WTC11 (cell line): ENCODE measurements at regions not wholly inside any gene's neighbourhood (a gene's known extent, or its start where the extent isn't known, plus 50 kb on each side); places are given as distances from the start of the nearest gene placed in this dataset.

ENCODE experiments used
- ATAC-seq: fragments of 200-7000 bp; cut with Tn5 transposase; 2 replicates; pipeline ENCODE4 v1.10.0; 2021; ENCODE audit warnings: mild to moderate bottlenecking, moderate library complexity
- CTCF ChIA-PET: fragments of 300-600 bp; sonication (Branson Sonifier 250); formaldehyde crosslinking; loops from one replicate; lab custom pipeline; 2021; ENCODE audit warnings: antibody characterized with exemption; lab: Charles Lee
- POLR2A ChIA-PET: fragments of 350-600 bp; sonication (Branson Sonifier 250); formaldehyde crosslinking; loops from one replicate; lab custom pipeline; 2021; ENCODE audit warnings: antibody characterized with exemption; lab: Charles Lee
- DNase-seq: peaks from one replicate; pipeline ENCODE4 v3.0.0; 2021; ENCODE audit warnings: low spot score
- H3K27ac Mint-ChIP-seq: 2 replicates; pipeline ENCODE4 v1.8.0; 2021; ENCODE audit warnings: mixed read lengths
- H3K27me3 Mint-ChIP-seq: 2 replicates; pipeline ENCODE4 v1.8.0; 2021; ENCODE audit warnings: low read depth, mild to moderate bottlenecking, moderate library complexity, mixed read lengths
- H3K36me3 Mint-ChIP-seq: 2 replicates; pipeline ENCODE4 v1.8.0; 2021; ENCODE audit warnings: mixed read lengths
- H3K4me1 Mint-ChIP-seq: 2 replicates; pipeline ENCODE4 v1.8.0; 2022; ENCODE audit warnings: mixed read lengths
- H3K4me3 Mint-ChIP-seq: 2 replicates; pipeline ENCODE4 v1.8.0; 2021; ENCODE audit warnings: mild to moderate bottlenecking, moderate library complexity, mixed read lengths
- H3K9me3 Mint-ChIP-seq: 2 replicates; pipeline ENCODE4 v1.8.0; 2021; ENCODE audit warnings: mixed read lengths
- ATF2 ChIP-seq: sonication (generic); formaldehyde crosslinking; IDR thresholded peaks from 2 replicates; pipeline ENCODE4 v1.8.1; 2022; ENCODE audit warnings: low read depth, missing genetic modification reagents, borderline replicate concordance
- E2F1 ChIP-seq: sonication (generic); formaldehyde crosslinking; IDR thresholded peaks from 2 replicates; pipeline ENCODE4 v1.8.0; 2022; ENCODE audit warnings: mild to moderate bottlenecking, missing genetic modification reagents
- ELF4 ChIP-seq: sonication (generic); formaldehyde crosslinking; IDR thresholded peaks from 2 replicates; pipeline ENCODE4 v1.8.1; 2022; ENCODE audit warnings: low read depth, mild to moderate bottlenecking, moderate library complexity, missing genetic modification reagents
- FOXJ3 ChIP-seq: sonication (generic); formaldehyde crosslinking; IDR thresholded peaks from 2 replicates; pipeline ENCODE4 v1.9.0; 2021; ENCODE audit warnings: missing genetic modification reagents, mild to moderate bottlenecking, borderline replicate concordance
- FOXK1 ChIP-seq: sonication (generic); formaldehyde crosslinking; IDR thresholded peaks from 2 replicates; pipeline ENCODE4 v1.8.0; 2022; ENCODE audit warnings: mild to moderate bottlenecking, moderate library complexity, missing genetic modification reagents
- GABPB1 ChIP-seq: sonication (generic); formaldehyde crosslinking; IDR thresholded peaks from 2 replicates; pipeline ENCODE4 v1.8.1; 2023; ENCODE audit warnings: mild to moderate bottlenecking, missing genetic modification reagents
- JUN ChIP-seq: sonication (generic); formaldehyde crosslinking; IDR thresholded peaks from 2 replicates; pipeline ENCODE4 v1.8.0; 2023; ENCODE audit warnings: mild to moderate bottlenecking, missing genetic modification reagents
- MLX ChIP-seq: sonication (generic); formaldehyde crosslinking; IDR thresholded peaks from 2 replicates; pipeline ENCODE4 v1.8.1; 2023; ENCODE audit warnings: mild to moderate bottlenecking, missing genetic modification reagents, moderate library complexity
- MXD4 ChIP-seq: fragments of 250-450 bp; sonication (Bioruptor Pico); IDR thresholded peaks from 2 replicates; pipeline ENCODE4 v1.8.0; 2021; ENCODE audit warnings: mild to moderate bottlenecking, moderate library complexity, borderline replicate concordance
- NR1H2 ChIP-seq: sonication (generic); formaldehyde crosslinking; IDR thresholded peaks from 2 replicates; pipeline ENCODE4 v1.9.0; 2021; ENCODE audit warnings: mild to moderate bottlenecking, moderate library complexity, missing genetic modification reagents
- PRDM15 ChIP-seq: sonication (generic); formaldehyde crosslinking; IDR thresholded peaks from 2 replicates; pipeline ENCODE4 v1.8.0; 2022; ENCODE audit warnings: missing genetic modification reagents
- PRRX2 ChIP-seq: fragments of 250-450 bp; sonication (Bioruptor Pico); IDR thresholded peaks from 2 replicates; pipeline ENCODE4 v1.8.0; 2021; ENCODE audit warnings: mild to moderate bottlenecking
- RORB ChIP-seq: fragments of 250-450 bp; sonication (Bioruptor Pico); IDR thresholded peaks from 2 replicates; pipeline ENCODE4 v1.9.0; 2021; ENCODE audit warnings: mild to moderate bottlenecking
- TEAD1 ChIP-seq: sonication (generic); formaldehyde crosslinking; IDR thresholded peaks from 2 replicates; pipeline ENCODE4 v1.8.0; 2022; ENCODE audit warnings: mild to moderate bottlenecking, missing genetic modification reagents
- TP53 ChIP-seq: sonication (generic); formaldehyde crosslinking; IDR thresholded peaks from 2 replicates; pipeline ENCODE4 v1.8.1; 2023; ENCODE audit warnings: mild to moderate bottlenecking, missing genetic modification reagents
- ZNF232 ChIP-seq: sonication (generic); formaldehyde crosslinking; IDR thresholded peaks from 2 replicates; pipeline ENCODE4 v1.8.0; 2022; ENCODE audit warnings: mild to moderate bottlenecking, missing genetic modification reagents
- ZNF423 ChIP-seq: fragments of 250-450 bp; sonication (Bioruptor Pico); IDR thresholded peaks from 2 replicates; pipeline ENCODE4 v2.1.2; 2022; ENCODE audit warnings: mild to moderate bottlenecking, moderate library complexity
- ZNF671 ChIP-seq: fragments of 250-450 bp; sonication (Bioruptor Pico); IDR thresholded peaks from 2 replicates; pipeline ENCODE4 v1.8.0; 2021; ENCODE audit warnings: mild to moderate bottlenecking
- TF ChIP-seq, protein P1 (sequence below): fragments of 250-450 bp; sonication (Bioruptor Pico); IDR thresholded peaks from 2 replicates; pipeline ENCODE4 v1.9.0; 2021; ENCODE audit warnings: mild to moderate bottlenecking
- TF ChIP-seq, protein P2 (sequence below): sonication (generic); formaldehyde crosslinking; IDR thresholded peaks from 2 replicates; pipeline ENCODE4 v1.8.1; 2023; ENCODE audit warnings: mild to moderate bottlenecking, missing genetic modification reagents, moderate library complexity
- TF ChIP-seq, protein P3 (sequence below): fragments of 250-450 bp; sonication (Bioruptor Pico); IDR thresholded peaks from 2 replicates; pipeline ENCODE4 v1.9.0; 2021; ENCODE audit warnings: moderate library complexity, mild to moderate bottlenecking, inconsistent platforms, borderline replicate concordance

GRCh38 chr3:159413319-159413718, 575.3 kb upstream of the IL12A start:
- TF ChIP-seq ATF2 (no peak), ZNF671 (CRISPR knock-in tag) (no peak), RORB (CRISPR knock-in tag) (no peak), TP53 (CRISPR knock-in tag) (no peak), ZNF423 (CRISPR knock-in tag) (no peak), FOXJ3 (CRISPR knock-in tag) (no peak), ZNF232 (no peak), FOXK1 (CRISPR knock-in tag) (no peak)
- TF ChIP-seq, protein P1, sequence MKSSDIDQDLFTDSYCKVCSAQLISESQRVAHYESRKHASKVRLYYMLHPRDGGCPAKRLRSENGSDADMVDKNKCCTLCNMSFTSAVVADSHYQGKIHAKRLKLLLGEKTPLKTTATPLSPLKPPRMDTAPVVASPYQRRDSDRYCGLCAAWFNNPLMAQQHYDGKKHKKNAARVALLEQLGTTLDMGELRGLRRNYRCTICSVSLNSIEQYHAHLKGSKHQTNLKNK, result no peak
- TF ChIP-seq, protein P2, sequence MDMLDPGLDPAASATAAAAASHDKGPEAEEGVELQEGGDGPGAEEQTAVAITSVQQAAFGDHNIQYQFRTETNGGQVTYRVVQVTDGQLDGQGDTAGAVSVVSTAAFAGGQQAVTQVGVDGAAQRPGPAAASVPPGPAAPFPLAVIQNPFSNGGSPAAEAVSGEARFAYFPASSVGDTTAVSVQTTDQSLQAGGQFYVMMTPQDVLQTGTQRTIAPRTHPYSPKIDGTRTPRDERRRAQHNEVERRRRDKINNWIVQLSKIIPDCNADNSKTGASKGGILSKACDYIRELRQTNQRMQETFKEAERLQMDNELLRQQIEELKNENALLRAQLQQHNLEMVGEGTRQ (CRISPR knock-in tag), result no peak
- peaks cover 9% of the 10 kb centered on the region for H3K36me3 Mint-ChIP-seq
- no peak overlapping the region for H3K27ac Mint-ChIP-seq
- ChIA-PET CTCF (no interaction called here), POLR2A (no interaction called here)
- H3K4me3 Mint-ChIP-seq, result no peak overlapping the region
- DNase-seq, result no peak
- no peak for ATAC-seq
- no peaks in the 10 kb centered on the region for H3K27me3 Mint-ChIP-seq
- H3K9me3 Mint-ChIP-seq, result peaks cover 51% of the 10 kb centered on the region
- H3K4me1 Mint-ChIP-seq, result no peaks in the 10 kb centered on the region

DNA sequence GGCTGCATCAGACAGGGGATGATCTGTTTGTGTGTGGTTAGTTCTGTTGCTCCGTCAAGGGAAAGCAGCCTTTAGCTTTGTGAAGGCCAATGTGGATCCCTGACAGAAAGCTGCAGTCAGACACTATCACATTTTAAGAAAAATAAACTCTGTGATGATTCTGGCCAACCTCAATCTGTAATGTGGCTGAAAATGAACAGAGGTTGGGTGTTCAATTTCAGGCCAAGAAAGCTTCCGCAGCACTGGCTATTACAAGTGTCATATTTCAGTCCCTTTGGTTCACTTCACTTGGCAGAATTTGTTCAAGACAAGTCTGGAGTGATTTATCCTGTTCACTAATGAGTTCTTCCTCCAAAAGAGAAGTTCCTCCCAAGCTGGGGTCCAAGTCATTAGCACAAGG, 571.8 kb upstream of the IL12A start:
- H3K4me3 Mint-ChIP-seq, result no peak overlapping the region
- H3K27ac Mint-ChIP-seq, result no peak overlapping the region
- H3K4me1 Mint-ChIP-seq, result no peaks in the 10 kb centered on the region
- no peaks in the 10 kb centered on the region for H3K27me3 Mint-ChIP-seq
- no peak for DNase-seq
- ChIA-PET POLR2A (no interaction called here), CTCF (no interaction called here)
- H3K9me3 Mint-ChIP-seq, result peaks cover 23% of the 10 kb centered on the region
- peaks cover 4% of the 10 kb centered on the region; the same call in 1 of the 2 replicates for H3K36me3 Mint-ChIP-seq
- ATAC-seq, result no peak
- TF ChIP-seq FOXJ3 (CRISPR knock-in tag), result no peak
- no peak for TF ChIP-seq RORB (CRISPR knock-in tag)
- TF ChIP-seq NR1H2 (CRISPR knock-in tag), result no peak

GRCh38 chr3:159417761-159418160, 570.9 kb upstream of the IL12A start:
- no peak overlapping the region for H3K27ac Mint-ChIP-seq
- POLR2A ChIA-PET, result no interaction called here
- no peak for DNase-seq
- H3K4me3 Mint-ChIP-seq, result no peak overlapping the region
- no peaks in the 10 kb centered on the region for H3K27me3 Mint-ChIP-seq
- H3K9me3 Mint-ChIP-seq, result peaks cover 26% of the 10 kb centered on the region
- no peak for TF ChIP-seq JUN (CRISPR knock-in tag)
- TF ChIP-seq MXD4 (CRISPR knock-in tag), result no peak
- TF ChIP-seq PRRX2, result no peak
- no peak for TF ChIP-seq E2F1 (CRISPR knock-in tag)
- no peak for TF ChIP-seq ELF4 (CRISPR knock-in tag)
- no peak for TF ChIP-seq MLX (CRISPR knock-in tag)
- TF ChIP-seq ZNF232, result no peak
- no peak for TF ChIP-seq GABPB1 (CRISPR knock-in tag)
- TF ChIP-seq TEAD1 (CRISPR knock-in tag), result no peak
- no peak for TF ChIP-seq PRDM15 (CRISPR knock-in tag)
- TF ChIP-seq, protein P3, sequence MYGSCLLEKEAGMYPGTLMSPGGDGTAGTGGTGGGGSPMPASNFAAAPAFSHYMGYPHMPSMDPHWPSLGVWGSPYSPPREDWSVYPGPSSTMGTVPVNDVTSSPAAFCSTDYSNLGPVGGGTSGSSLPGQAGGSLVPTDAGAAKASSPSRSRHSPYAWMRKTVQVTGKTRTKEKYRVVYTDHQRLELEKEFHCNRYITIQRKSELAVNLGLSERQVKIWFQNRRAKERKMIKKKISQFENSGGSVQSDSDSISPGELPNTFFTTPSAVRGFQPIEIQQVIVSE (CRISPR knock-in tag), result no peak
- ATAC-seq, result no peak
- peaks cover under 1% of the 10 kb centered on the region; the same call in 1 of the 2 replicates for H3K4me1 Mint-ChIP-seq
- H3K36me3 Mint-ChIP-seq, result peaks cover 4% of the 10 kb centered on the region; the same call in 1 of the 2 replicates
- CTCF ChIA-PET, result no interaction called here
